HUES48 (cell line): ENCODE measurements at regions not wholly inside any gene's neighbourhood (a gene's known extent, or its start where the extent isn't known, plus 50 kb on each side); places are given as distances from the start of the nearest gene placed in this dataset.
A peak's percentile ranks its signal among the peaks of the same experiment; 100 is the strongest.

ENCODE experiments used
- H3K27ac ChIP-seq: one replicate; pipeline ENCODE4 v1.7.0; 2013; ENCODE audit warnings: low read depth, low read length, inconsistent platforms
- H3K27me3 ChIP-seq: 2 replicates; pipeline ENCODE4 v1.6.1; 2013; ENCODE audit warnings: mild to moderate bottlenecking, low read length; ENCODE audit not compliant: control insufficient read depth, insufficient read depth
- H3K36me3 ChIP-seq: 2 replicates; pipeline ENCODE4 v1.6.1; 2013; ENCODE audit warnings: low read length; ENCODE audit not compliant: control insufficient read depth, insufficient read depth
- H3K4me1 ChIP-seq: 2 replicates; pipeline ENCODE4 v1.6.1; 2013; ENCODE audit warnings: mild to moderate bottlenecking, low read length; ENCODE audit not compliant: control insufficient read depth, insufficient read depth
- H3K4me3 ChIP-seq: 2 replicates; pipeline ENCODE4 v1.5.1; 2013; ENCODE audit warnings: mild to moderate bottlenecking, low read depth, low read length
- H3K9ac ChIP-seq: 2 replicates; pipeline ENCODE4 v1.6.1; 2013; ENCODE audit warnings: mild to moderate bottlenecking, low read depth, low read length, moderate library complexity
- H3K9me3 ChIP-seq: 2 replicates; pipeline ENCODE4 v1.6.1; 2013; ENCODE audit warnings: low read length; ENCODE audit not compliant: control insufficient read depth, insufficient read depth

- Histone ChIP-seq H3K27ac (no peak overlapping the region), H3K4me1 (peaks cover 29% of the 10 kb centered on the region), H3K36me3 (no peaks in the 10 kb centered on the region)
These were observed 323.0 kb downstream of the NDFIP2 start for GRCh38 chr13:79803989-79804388.

GRCh38 chr13:79803296-79803695, 322.3 kb downstream of the NDFIP2 start:
- Histone ChIP-seq H3K9me3 (no peaks in the 10 kb centered on the region), H3K9ac (no peak overlapping the region), H3K27ac (no peak overlapping the region), H3K27me3 (no peaks in the 10 kb centered on the region), H3K36me3 (no peaks in the 10 kb centered on the region), H3K4me1 (peaks cover 29% of the 10 kb centered on the region), H3K4me3 (no peak overlapping the region)

More at GRCh38 chr13:79803989-79804388, 323.0 kb downstream of the NDFIP2 start:
- Histone ChIP-seq H3K27me3 (no peaks in the 10 kb centered on the region), H3K9me3 (no peaks in the 10 kb centered on the region), H3K4me3 (no peak overlapping the region), H3K9ac (no peak overlapping the region)

DNA sequence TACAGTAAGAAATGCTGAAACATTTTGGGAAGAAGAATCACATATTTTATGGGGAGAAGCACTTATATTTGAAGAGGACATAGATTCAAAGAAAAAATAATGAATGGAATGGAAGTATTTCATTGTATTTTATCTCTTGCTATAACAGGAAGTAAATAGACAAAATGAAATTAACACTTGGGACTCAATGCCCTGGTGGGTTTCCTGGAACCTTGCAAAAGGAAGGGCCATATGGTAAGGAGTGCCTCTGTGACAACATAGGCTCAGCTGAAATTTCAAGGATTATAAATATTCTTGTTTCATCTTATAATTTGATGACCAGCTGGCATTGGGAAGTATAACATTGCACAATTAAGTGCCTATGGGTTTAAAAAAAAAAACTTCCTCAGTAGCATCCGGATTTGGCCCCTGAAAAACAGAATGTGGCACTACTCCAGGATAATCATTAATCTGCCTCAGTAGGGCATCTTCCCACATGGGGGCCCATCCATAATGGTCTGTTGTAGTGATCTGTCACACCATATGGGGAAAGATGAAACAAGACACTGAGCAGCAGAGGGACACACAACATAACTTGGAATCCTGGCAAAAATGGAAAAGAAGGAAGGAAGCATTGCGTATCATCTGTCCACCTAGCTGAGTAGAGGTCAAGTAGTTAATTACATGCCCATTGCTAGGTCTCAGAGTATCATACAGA, 321.6 kb downstream of the NDFIP2 start:
- no peak overlapping the region for H3K4me3 ChIP-seq
- no peaks in the 10 kb centered on the region for H3K36me3 ChIP-seq
- no peak overlapping the region for H3K9ac ChIP-seq
- no peaks in the 10 kb centered on the region for H3K27me3 ChIP-seq
- no peaks in the 10 kb centered on the region for H3K9me3 ChIP-seq
- H3K27ac ChIP-seq: no peak overlapping the region
- H3K4me1 ChIP-seq: peaks cover 29% of the 10 kb centered on the region

- Histone ChIP-seq H3K9me3 (no peaks in the 10 kb centered on the region), H3K27me3 (no peaks in the 10 kb centered on the region), H3K4me1 (peaks cover 4% of the 10 kb centered on the region), H3K36me3 (no peaks in the 10 kb centered on the region), H3K9ac (no peak overlapping the region), H3K4me3 (no peak overlapping the region), H3K27ac (no peak overlapping the region)
These were observed 318.3 kb downstream of the NDFIP2 start for GRCh38 chr13:79799059-79799867.

DNA sequence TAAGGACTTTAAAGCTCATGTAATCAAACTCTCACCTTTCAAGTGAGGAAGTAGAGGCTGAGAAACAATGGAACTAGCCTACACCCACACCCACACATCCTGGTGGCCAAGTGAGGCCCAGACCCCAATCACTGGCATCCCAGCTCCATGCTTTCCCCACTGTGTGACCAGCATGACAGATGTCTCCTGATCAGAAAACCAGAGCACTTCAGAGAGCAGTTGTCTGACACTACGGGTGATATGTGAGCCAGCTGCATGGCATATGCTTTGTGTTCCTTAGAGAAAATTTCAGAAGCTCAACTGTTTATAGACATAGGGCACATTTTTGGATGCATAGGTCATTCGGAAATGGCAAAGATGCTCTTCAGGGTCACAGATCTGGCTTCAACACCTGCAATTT, 315.2 kb downstream of the NDFIP2 start:
- Histone ChIP-seq H3K4me1 (no peaks in the 10 kb centered on the region), H3K4me3 (no peak overlapping the region), H3K27ac (no peak overlapping the region)

DNA sequence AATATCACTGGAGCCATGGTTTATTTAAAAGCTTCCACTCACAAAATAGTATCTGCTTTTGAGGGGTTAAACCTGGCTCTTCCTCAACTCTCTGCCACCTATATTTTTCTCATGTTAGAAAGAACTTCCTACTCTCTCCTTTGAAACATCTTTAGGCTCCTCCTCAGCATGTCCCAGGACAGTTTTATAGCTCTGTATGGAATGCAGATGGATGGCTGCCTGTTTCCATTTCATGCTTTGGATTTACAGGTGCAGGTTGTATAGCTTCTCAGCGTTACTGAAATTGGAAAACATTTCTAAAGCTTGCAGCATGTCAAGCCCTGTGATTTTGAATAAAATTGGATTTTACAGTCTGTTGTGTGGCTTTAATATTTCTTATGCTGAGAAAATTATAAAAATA, 314.0 kb downstream of the NDFIP2 start:
- no peaks in the 10 kb centered on the region for H3K27me3 ChIP-seq
- H3K27ac ChIP-seq: no peak overlapping the region
- H3K4me1 ChIP-seq: no peaks in the 10 kb centered on the region
- no peak overlapping the region for H3K4me3 ChIP-seq
- no peaks in the 10 kb centered on the region for H3K36me3 ChIP-seq
- no peak overlapping the region for H3K9ac ChIP-seq
- H3K9me3 ChIP-seq: no peaks in the 10 kb centered on the region

More for the DNA sequence above, 315.2 kb downstream of the NDFIP2 start:
- Histone ChIP-seq H3K9ac (no peak overlapping the region), H3K9me3 (no peaks in the 10 kb centered on the region), H3K27me3 (no peaks in the 10 kb centered on the region), H3K36me3 (no peaks in the 10 kb centered on the region)

DNA sequence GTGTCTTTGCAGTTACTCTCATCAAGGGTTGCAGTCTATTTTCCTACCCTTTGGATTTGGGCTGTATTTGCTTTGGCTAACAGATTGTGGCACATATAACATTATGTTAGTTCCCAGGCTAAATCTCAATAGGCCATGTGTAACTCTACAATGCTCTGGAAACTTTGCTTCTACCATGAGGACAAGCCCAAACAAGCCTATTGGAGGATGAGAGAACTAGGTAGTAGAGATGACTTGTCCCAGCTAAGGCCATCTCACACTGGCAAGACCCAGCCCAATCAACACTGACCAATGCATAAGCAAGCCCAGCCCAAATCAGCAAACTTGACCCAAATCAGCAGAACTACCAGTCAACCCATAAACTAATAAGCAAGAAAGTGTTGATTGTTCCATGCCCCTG, 311.8 kb downstream of the NDFIP2 start:
- H3K4me3 ChIP-seq: no peak overlapping the region
- no peaks in the 10 kb centered on the region for H3K4me1 ChIP-seq
- H3K9ac ChIP-seq: no peak overlapping the region
- H3K27me3 ChIP-seq: no peaks in the 10 kb centered on the region
- no peaks in the 10 kb centered on the region for H3K36me3 ChIP-seq
- no peaks in the 10 kb centered on the region for H3K9me3 ChIP-seq
- H3K27ac ChIP-seq: no peak overlapping the region

DNA sequence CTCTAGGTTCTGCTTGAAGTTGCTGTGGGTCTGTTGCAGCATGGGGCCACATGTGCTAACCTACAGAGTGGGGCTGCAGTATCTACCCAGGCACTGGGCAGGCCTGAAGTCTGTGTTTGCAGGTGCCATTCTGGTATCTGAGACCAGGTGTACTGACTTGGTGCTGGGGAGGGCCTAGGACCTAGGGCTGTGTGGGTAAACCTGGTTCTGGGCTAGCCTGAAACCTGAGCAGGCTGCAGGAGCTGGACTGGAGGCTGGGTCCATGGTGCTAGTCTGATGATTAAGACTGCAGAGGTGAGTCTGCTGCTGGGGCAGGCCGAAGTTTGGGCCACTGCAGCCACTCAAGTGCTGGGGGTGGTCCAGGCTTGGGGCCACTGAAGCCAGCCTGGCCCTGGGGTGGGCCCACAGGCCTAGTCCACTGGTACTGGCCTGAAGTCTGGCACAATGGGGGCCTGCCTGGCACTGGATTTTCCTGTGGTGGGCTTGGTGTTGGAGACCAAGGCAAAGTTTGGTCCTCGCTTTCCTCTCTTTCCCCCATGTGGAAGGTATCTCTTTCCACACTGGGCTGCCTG, 310.6 kb downstream of the NDFIP2 start:
- H3K4me3 ChIP-seq: no peak overlapping the region

GRCh38 chr13:79786176-79786575, 305.2 kb downstream of the NDFIP2 start:
- Histone ChIP-seq H3K36me3 (no peaks in the 10 kb centered on the region), H3K4me3 (no peak overlapping the region), H3K4me1 (peaks cover 16% of the 10 kb centered on the region), H3K27ac (no peak overlapping the region), H3K9ac (no peak overlapping the region), H3K9me3 (no peaks in the 10 kb centered on the region), H3K27me3 (no peaks in the 10 kb centered on the region)

More for the DNA sequence above, 310.6 kb downstream of the NDFIP2 start:
- no peaks in the 10 kb centered on the region for H3K27me3 ChIP-seq
- no peak overlapping the region for H3K9ac ChIP-seq
- no peaks in the 10 kb centered on the region for H3K9me3 ChIP-seq
- H3K4me1 ChIP-seq: no peaks in the 10 kb centered on the region
- no peak overlapping the region for H3K27ac ChIP-seq
- no peaks in the 10 kb centered on the region for H3K36me3 ChIP-seq

DNA sequence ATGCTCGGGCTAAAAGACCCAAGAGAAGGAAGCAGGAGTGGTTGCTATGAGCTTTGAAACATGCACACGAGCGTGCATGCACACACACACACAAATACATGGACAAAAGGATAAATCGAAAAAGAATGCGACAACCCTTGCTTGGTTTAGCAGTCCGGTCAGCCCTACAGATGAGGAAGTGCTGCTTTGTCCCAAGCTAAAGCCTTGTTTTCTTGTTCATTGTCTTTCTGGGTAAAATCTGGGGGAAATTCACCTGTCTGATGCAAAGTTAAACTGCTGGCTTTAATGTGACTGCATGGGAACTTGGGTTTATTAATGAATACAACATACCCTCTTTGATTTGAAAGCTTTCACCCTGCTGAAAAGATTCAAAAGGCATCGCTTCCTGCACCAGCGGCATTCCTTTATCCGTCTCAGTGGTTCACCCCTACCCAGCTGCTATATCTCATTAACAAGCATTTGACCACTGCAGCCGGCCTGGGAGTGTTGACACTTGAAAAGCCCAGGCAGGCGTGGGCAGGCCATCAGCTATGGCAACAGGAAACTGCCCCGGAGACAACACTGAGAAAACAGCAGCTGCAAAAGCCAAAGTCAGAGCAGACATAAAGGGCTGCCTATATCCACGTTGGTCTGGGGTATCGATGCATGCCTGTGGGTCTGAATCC, 301.7 kb downstream of the NDFIP2 start:
- Histone ChIP-seq H3K36me3 (no peaks in the 10 kb centered on the region), H3K27ac (peak overlapping the region; percentile 92), H3K4me3 (0 out of 2 replicates have a peak overlapping the region, but pooled peaks have one; percentile 3), H3K9ac (peak overlapping the region; percentile 8; the same call in 1 of the 2 replicates), H3K4me1 (peaks cover 16% of the 10 kb centered on the region), H3K27me3 (no peaks in the 10 kb centered on the region), H3K9me3 (no peaks in the 10 kb centered on the region)
